GM12873 (cell line): ENCODE measurements at regions not wholly inside any gene's neighbourhood (a gene's known extent, or its start where the extent isn't known, plus 50 kb on each side); places are given as distances from the start of the nearest gene placed in this dataset.

ENCODE experiments used
- TF ChIP-seq, protein P1 (sequence below): IDR thresholded peaks from 2 replicates; pipeline ENCODE4 v1.5.1; 2012; ENCODE audit warnings: low read depth, mild to moderate bottlenecking, moderate library complexity, low read length, control low read depth; ENCODE audit not compliant: insufficient read depth; ENCODE audit errors: missing control alignments

DNA sequence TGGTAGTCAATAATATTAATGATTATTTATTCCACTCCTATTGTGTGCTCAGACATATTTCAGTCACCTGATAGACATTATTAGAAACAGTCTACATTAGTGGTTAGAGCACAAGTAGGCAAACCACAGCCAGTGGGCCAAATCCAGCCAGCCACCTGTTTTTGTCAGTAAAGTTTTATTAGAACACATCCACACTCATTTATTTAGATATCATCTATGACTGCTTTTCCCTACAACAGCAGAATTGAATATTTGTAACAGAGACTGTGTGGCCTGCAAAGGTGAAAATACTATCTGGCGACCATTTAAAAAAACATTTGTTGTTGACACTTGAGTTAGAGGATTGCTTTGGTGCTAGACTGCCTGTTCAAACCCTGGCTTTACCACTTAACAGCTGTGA is 220.0 kb upstream of the ZFP64 start:
- TF ChIP-seq, protein P1, sequence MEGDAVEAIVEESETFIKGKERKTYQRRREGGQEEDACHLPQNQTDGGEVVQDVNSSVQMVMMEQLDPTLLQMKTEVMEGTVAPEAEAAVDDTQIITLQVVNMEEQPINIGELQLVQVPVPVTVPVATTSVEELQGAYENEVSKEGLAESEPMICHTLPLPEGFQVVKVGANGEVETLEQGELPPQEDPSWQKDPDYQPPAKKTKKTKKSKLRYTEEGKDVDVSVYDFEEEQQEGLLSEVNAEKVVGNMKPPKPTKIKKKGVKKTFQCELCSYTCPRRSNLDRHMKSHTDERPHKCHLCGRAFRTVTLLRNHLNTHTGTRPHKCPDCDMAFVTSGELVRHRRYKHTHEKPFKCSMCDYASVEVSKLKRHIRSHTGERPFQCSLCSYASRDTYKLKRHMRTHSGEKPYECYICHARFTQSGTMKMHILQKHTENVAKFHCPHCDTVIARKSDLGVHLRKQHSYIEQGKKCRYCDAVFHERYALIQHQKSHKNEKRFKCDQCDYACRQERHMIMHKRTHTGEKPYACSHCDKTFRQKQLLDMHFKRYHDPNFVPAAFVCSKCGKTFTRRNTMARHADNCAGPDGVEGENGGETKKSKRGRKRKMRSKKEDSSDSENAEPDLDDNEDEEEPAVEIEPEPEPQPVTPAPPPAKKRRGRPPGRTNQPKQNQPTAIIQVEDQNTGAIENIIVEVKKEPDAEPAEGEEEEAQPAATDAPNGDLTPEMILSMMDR = no peak

DNA sequence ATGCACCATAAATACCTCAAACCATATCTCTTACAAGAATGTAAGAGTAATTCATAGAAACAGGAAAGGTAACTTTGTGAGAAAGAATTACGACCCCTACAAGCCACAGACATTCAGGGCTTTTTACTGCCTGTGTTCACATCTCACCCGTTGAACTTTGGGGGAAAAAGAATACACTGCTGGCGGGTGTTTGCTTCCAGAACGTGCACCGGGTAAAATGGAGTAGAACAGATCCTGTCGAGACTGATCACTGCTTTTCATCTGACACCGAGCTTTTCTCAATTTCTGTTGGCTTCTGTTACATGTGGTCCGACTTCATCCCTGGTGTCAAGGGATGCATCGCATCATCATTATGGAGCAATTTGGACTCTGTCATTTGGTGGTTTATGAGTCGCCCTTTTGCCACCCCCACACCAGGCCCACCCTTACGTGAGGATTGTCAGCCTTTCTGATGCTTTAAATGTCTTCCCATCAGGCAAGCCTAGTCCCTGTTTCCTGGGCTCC is 219.2 kb upstream of the ZFP64 start:
- TF ChIP-seq, protein P1 = no peak

GRCh38 chr20:52410182-52410647 is 218.6 kb upstream of the ZFP64 start:
- TF ChIP-seq, protein P1 = no peak

- TF ChIP-seq, protein P1 = no peak
Measured at GRCh38 chr20:52405986-52406385, 214.4 kb upstream of the ZFP64 start.

DNA sequence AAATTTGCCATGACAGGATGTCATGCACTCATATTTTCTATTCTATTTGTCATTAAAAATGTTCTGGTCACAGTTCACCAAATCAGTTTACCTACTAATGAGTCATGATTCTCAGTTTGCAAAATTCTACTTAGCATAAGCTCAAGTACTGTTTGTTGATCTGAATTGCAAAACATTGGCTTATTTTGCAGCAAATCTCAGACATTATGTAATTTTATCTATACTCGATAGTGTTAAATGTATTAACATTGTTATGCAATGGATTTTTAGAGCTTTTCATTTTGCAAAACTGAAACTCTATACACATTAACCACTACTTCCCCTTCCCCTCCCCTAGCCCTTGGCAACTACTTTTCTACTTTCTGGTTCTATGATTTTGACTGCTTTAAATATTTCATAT is 213.8 kb upstream of the ZFP64 start:
- TF ChIP-seq, protein P1 = no peak

DNA sequence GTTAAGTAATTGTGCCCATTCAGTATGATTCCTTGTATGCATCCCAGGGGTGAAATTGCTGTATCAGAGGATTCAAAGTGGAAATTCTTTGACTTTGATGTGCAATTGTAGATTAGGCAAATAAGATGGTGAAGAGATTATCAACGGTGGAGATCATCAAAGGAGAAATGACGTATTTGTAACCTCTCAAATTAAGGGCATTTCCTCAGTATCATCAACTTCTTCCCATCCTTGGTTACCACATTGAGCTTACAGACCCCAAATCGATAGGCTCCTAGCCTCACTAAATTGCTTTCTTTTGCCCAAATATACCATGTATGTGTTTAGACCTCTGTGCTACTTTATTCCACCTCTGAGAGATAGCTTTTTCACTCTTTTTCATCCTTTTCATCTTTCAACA is 213.1 kb upstream of the ZFP64 start:
- TF ChIP-seq, protein P1 = no peak

- TF ChIP-seq, protein P1 = no peak
Measured at GRCh38 chr20:52402950-52403349, 211.4 kb upstream of the ZFP64 start.

DNA sequence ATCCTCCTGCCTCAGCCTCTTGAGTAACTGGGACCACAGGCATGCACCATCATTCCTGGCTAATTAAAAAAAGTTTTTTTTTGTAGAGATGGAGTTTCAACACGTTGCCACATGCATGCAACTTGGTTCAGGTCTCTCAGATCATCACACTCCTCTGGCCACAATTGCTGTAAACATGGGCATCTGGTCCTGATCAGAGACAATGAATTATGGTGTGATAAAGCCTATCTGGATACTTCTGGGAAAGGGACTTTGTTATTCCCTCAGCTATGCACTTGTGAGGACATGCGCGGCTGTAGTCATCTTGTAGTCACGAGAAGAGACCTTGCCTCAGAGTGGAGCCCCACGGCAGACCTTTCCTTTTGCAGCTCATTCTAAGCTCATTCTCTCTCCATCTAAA is 210.9 kb upstream of the ZFP64 start:
- TF ChIP-seq, protein P1 = no peak
